ENCODE measurements at regions not wholly inside any gene's neighbourhood (a gene's known extent, or its start where the extent isn't known, plus 50 kb on each side); places are given as distances from the start of the nearest gene placed in this dataset.

GRCh38 chr5:145111420-145111819 lies 723.7 kb downstream of the PRELID2 start:
- intact Hi-C loops (cut with DNase I, micrococcal nuclease): no loop called here
- ATAC-seq (no peak), DNase-seq (no peak)

GRCh38 chr5:145110834-145111233 lies 724.3 kb downstream of the PRELID2 start:
- DNase-seq: no peak
- ATAC-seq: no peak
- intact Hi-C loops (cut with DNase I, micrococcal nuclease): no loop called here

- intact Hi-C loops (cut with DNase I, micrococcal nuclease): no loop called here
- ATAC-seq: no peak
- no peak for DNase-seq
Measured at GRCh38 chr5:145110181-145110580, 725.0 kb downstream of the PRELID2 start.

- no peak for ATAC-seq
- intact Hi-C loops (cut with DNase I, micrococcal nuclease): no loop called here
Measured at GRCh38 chr5:145105384-145105783, 729.8 kb downstream of the PRELID2 start.

GRCh38 chr5:145104106-145104505 lies 731.0 kb downstream of the PRELID2 start:
- DNase-seq: no peak
- no peak for ATAC-seq
- intact Hi-C loops (cut with DNase I, micrococcal nuclease): no loop called here

More at GRCh38 chr5:145105384-145105783, 729.8 kb downstream of the PRELID2 start:
- DNase-seq: no peak

GRCh38 chr5:145101246-145101645 lies 733.9 kb downstream of the PRELID2 start:
- ATAC-seq: no peak
- DNase-seq: no peak
- intact Hi-C loops (cut with DNase I, micrococcal nuclease): no loop called here

GRCh38 chr5:145090115-145090514 lies 745.0 kb downstream of the PRELID2 start:
- intact Hi-C loops (cut with DNase I, micrococcal nuclease): no loop called here
- ATAC-seq (no peak), DNase-seq (no peak)

- intact Hi-C loops (cut with DNase I, micrococcal nuclease): no loop called here
- no peak for DNase-seq
- ATAC-seq: no peak
Measured at GRCh38 chr5:145084834-145085233, 750.3 kb downstream of the PRELID2 start.

- DNase-seq (no peak), ATAC-seq (no peak)
- intact Hi-C loops (cut with DNase I, micrococcal nuclease): no loop called here
Measured at GRCh38 chr5:145077028-145077427, 758.1 kb downstream of the PRELID2 start.

GRCh38 chr5:145076040-145076439 lies 759.1 kb downstream of the PRELID2 start:
- intact Hi-C loops (cut with DNase I, micrococcal nuclease): no loop called here
- DNase-seq (no peak), ATAC-seq (no peak)

GRCh38 chr5:145072889-145073288 lies 762.3 kb downstream of the PRELID2 start:
- no peak for ATAC-seq
- intact Hi-C loops (cut with DNase I, micrococcal nuclease): no loop called here
- no peak for DNase-seq

GRCh38 chr5:145068721-145069120 lies 766.4 kb downstream of the PRELID2 start:
- intact Hi-C loops (cut with DNase I, micrococcal nuclease): no loop called here
- DNase-seq (no peak), ATAC-seq (no peak)

GRCh38 chr5:145062280-145063062 lies 772.7 kb downstream of the PRELID2 start:
- DNase-seq (no peak), ATAC-seq (no peak)
- intact Hi-C loops (cut with DNase I, micrococcal nuclease): no loop called here

GRCh38 chr5:145056800-145057199 lies 778.3 kb downstream of the PRELID2 start:
- DNase-seq: no peak
- intact Hi-C loops (cut with DNase I, micrococcal nuclease): no loop called here
- no peak for ATAC-seq

GRCh38 chr5:145050181-145050580 lies 785.0 kb downstream of the PRELID2 start:
- DNase-seq (no peak), ATAC-seq (no peak)
- intact Hi-C loops (cut with DNase I, micrococcal nuclease): no loop called here

GRCh38 chr5:145044970-145045369 lies 790.2 kb downstream of the PRELID2 start:
- no peak for DNase-seq
- no peak for ATAC-seq
- intact Hi-C loops (cut with DNase I, micrococcal nuclease): no loop called here

GRCh38 chr5:145028626-145029025 lies 806.5 kb downstream of the PRELID2 start:
- DNase-seq (no peak), ATAC-seq (no peak)
- intact Hi-C loops (cut with DNase I, micrococcal nuclease): no loop called here

GRCh38 chr5:145027286-145027685 lies 807.9 kb downstream of the PRELID2 start:
- DNase-seq (no peak), ATAC-seq (no peak)
- intact Hi-C loops (cut with DNase I, micrococcal nuclease): no loop called here

GRCh38 chr5:145025775-145026174 lies 809.4 kb downstream of the PRELID2 start:
- intact Hi-C loops (cut with DNase I, micrococcal nuclease): no loop called here

GRCh38 chr5:145015146-145015545 lies 820.0 kb downstream of the PRELID2 start:
- no peak for ATAC-seq
- intact Hi-C loops (cut with DNase I, micrococcal nuclease): no loop called here
- no peak for DNase-seq

More at GRCh38 chr5:145025775-145026174, 809.4 kb downstream of the PRELID2 start:
- no peak for DNase-seq
- no peak for ATAC-seq

GRCh38 chr5:145014109-145014508 lies 821.0 kb downstream of the PRELID2 start:
- no peak for DNase-seq
- ATAC-seq: no peak
- intact Hi-C loops (cut with DNase I, micrococcal nuclease): no loop called here
